Osteocyte (in vitro differentiated cells): ENCODE measurements at regions not wholly inside any gene's neighbourhood (a gene's known extent, or its start where the extent isn't known, plus 50 kb on each side); places are given as distances from the start of the nearest gene placed in this dataset.

Source experiments
- DNase-seq: peaks from one replicate; pipeline ENCODE4 v3.0.0; 2021; ENCODE audit warnings: mixed read lengths; ENCODE audit not compliant: unreplicated experiment; ENCODE audit errors: extremely low spot score
- H3K27ac Mint-ChIP-seq: one replicate; pipeline ENCODE4 v1.8.0; 2021; ENCODE audit warnings: mild to moderate bottlenecking, mixed read lengths; ENCODE audit not compliant: unreplicated experiment
- H3K27me3 Mint-ChIP-seq: one replicate; pipeline ENCODE4 v1.8.0; 2021; ENCODE audit warnings: mixed read lengths; ENCODE audit not compliant: unreplicated experiment
- H3K36me3 Mint-ChIP-seq: one replicate; pipeline ENCODE4 v1.8.0; 2021; ENCODE audit warnings: mixed read lengths; ENCODE audit not compliant: unreplicated experiment
- H3K4me1 Mint-ChIP-seq: one replicate; pipeline ENCODE4 v1.8.0; 2021; ENCODE audit warnings: mixed read lengths; ENCODE audit not compliant: unreplicated experiment
- H3K4me3 Mint-ChIP-seq: one replicate; pipeline ENCODE4 v1.8.0; 2021; ENCODE audit warnings: mild to moderate bottlenecking, moderate library complexity, mixed read lengths; ENCODE audit not compliant: unreplicated experiment
- H3K9me3 Mint-ChIP-seq: one replicate; pipeline ENCODE4 v1.8.0; 2021; ENCODE audit warnings: mixed read lengths; ENCODE audit not compliant: unreplicated experiment
- TF ChIP-seq, protein P1 (sequence below): fragments of 200-600 bp; sonication (generic); IDR thresholded peaks from 2 replicates; pipeline ENCODE4 v1.5.0; 2021; ENCODE audit warnings: antibody characterized with exemption, mild to moderate bottlenecking, moderate library complexity

DNA sequence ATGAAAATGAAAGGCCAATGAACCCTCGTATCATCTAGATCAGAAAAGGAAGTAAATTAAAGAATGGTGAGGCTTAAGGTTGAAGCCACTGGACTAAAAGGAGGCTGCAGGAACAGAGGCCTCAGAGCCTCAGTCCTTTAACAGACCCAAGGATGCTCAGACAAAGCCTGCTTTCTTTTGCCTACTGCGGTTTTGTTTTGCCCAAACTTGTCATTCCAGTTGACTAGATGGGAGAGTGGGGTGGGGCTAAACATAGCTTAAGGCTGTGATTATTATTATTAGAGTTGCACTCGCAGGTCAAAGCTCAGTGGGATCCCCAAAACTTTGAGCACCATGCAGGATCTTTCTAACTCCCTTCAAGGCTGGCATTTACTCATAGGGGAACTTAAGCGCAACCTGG lies 163.9 kb downstream of the RBM46 start:
- TF ChIP-seq, protein P1, sequence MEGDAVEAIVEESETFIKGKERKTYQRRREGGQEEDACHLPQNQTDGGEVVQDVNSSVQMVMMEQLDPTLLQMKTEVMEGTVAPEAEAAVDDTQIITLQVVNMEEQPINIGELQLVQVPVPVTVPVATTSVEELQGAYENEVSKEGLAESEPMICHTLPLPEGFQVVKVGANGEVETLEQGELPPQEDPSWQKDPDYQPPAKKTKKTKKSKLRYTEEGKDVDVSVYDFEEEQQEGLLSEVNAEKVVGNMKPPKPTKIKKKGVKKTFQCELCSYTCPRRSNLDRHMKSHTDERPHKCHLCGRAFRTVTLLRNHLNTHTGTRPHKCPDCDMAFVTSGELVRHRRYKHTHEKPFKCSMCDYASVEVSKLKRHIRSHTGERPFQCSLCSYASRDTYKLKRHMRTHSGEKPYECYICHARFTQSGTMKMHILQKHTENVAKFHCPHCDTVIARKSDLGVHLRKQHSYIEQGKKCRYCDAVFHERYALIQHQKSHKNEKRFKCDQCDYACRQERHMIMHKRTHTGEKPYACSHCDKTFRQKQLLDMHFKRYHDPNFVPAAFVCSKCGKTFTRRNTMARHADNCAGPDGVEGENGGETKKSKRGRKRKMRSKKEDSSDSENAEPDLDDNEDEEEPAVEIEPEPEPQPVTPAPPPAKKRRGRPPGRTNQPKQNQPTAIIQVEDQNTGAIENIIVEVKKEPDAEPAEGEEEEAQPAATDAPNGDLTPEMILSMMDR, result no peak
- Mint-ChIP-seq H3K9me3 (peaks cover 5% of the 10 kb centered on the region), H3K27ac (no peak overlapping the region), H3K4me3 (no peak overlapping the region), H3K36me3 (no peaks in the 10 kb centered on the region), H3K4me1 (no peaks in the 10 kb centered on the region), H3K27me3 (no peaks in the 10 kb centered on the region)
- DNase-seq, result no peak

DNA sequence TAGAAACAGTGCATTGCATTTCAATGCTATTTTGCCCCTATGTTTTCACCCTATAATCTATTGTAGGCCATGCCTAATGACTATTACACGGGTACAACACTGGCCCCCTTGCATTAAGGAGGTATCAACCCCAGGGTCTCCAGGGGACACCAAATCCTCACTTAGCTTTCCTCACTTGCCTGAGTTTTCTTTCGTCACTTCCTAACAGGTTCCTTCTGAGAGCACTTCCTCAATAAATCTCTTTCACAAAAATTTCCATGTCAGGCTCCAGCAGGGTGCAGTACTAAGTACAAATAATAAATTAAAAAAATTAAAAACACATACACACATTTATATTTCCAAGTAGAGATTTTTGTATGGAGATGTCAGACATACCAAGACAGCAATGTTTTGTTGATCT lies 165.0 kb downstream of the RBM46 start:
- no peaks in the 10 kb centered on the region for H3K27me3 Mint-ChIP-seq
- TF ChIP-seq, protein P1, result no peak
- no peaks in the 10 kb centered on the region for H3K4me1 Mint-ChIP-seq
- H3K36me3 Mint-ChIP-seq, result no peaks in the 10 kb centered on the region
- no peak for DNase-seq
- no peak overlapping the region for H3K27ac Mint-ChIP-seq
- H3K9me3 Mint-ChIP-seq, result peaks cover 8% of the 10 kb centered on the region
- no peak overlapping the region for H3K4me3 Mint-ChIP-seq

DNA sequence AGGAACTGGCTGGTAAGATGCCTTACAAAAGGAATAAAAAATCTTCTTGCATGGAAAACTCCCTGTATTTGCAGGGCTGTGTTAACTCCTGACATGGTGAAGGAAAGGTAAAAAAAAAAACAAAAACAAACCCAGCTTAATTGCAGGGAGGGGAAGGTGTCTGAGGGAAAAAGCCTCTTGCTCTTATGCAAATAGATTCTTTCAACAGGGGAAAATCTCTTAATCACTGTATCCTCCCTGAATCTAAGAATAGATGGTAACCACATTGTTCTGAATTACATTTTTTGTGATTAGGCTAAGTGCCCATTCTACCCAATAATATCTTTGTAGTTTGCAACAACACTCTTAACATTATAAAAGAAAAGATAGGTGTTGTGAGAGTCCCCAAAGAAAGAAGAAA lies 172.6 kb downstream of the RBM46 start:
- Mint-ChIP-seq H3K4me3 (no peak overlapping the region), H3K27ac (no peak overlapping the region), H3K36me3 (no peaks in the 10 kb centered on the region), H3K9me3 (peaks cover 8% of the 10 kb centered on the region), H3K4me1 (no peaks in the 10 kb centered on the region), H3K27me3 (no peaks in the 10 kb centered on the region)
- DNase-seq, result no peak
- TF ChIP-seq, protein P1, result no peak

DNA sequence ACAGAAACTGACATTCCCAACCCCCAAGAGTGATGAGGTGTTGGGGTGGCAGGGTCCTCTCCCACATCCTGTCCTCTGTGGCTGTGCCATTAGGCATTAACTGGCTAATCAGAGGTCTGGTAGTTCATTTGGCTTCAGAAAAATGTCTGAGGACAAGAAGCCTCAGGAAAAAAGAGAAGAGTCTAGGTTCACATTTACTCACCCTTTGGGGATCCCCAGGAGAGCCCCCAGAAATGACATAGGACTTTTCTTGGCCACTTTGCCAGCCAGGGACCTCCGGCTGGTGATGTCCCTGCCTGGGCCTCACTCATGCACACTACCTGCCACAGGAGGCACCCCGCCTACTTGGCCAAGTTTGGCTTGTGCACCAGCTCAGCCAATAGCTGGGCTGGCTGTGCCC lies 173.0 kb downstream of the RBM46 start:
- DNase-seq, result no peak
- Mint-ChIP-seq H3K36me3 (no peaks in the 10 kb centered on the region), H3K27me3 (no peaks in the 10 kb centered on the region), H3K4me3 (no peak overlapping the region), H3K9me3 (peaks cover 8% of the 10 kb centered on the region), H3K4me1 (no peaks in the 10 kb centered on the region), H3K27ac (no peak overlapping the region)
- TF ChIP-seq, protein P1, result no peak

DNA sequence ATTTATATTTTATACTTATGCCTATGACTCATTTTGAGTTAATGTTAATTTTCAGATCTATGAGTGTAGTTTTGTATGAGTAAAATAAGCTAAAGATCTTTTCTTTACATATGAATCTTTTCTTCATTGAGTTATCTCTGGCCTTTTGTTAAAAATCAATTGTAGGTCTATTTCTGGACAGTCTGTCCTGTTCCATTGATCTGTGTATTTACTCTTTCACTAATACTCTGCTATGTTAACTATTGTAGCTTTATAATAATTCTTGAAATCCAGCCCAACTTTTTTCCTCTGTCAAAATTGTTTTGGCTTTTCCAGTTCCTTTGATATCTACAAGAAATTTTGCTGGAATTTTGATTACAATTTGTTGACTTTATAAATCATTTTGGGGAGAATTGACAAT lies 177.0 kb downstream of the RBM46 start:
- Mint-ChIP-seq H3K36me3 (no peaks in the 10 kb centered on the region), H3K27me3 (no peaks in the 10 kb centered on the region), H3K4me1 (no peaks in the 10 kb centered on the region), H3K4me3 (no peak overlapping the region), H3K27ac (no peak overlapping the region), H3K9me3 (no peaks in the 10 kb centered on the region)
- no peak for DNase-seq
- TF ChIP-seq, protein P1, result no peak
